ENCODE measurements at regions not wholly inside any gene's neighbourhood (a gene's known extent, or its start where the extent isn't known, plus 50 kb on each side); places are given as distances from the start of the nearest gene placed in this dataset.

DNA sequence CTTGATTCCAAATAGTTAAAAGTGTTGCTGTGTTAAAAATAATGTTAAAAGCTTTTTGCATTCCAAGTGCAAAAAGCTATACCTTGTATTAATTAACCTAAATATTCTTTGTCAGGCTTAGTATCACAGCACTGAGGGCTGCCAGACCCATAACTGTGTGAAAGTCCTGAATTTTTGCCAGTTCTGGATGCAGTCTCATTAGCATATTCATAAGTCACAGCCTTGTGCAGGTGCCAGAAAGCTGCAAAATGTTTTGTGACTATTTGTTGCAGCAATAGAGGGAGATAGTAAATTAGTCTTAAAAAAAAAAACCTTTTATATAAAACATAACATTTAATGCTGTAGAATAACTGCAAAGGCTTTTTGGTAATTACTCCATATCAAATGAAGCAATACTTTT, 56.6 kb downstream of the SLITRK1 start:
- no peak overlapping the region for H2AFZ ChIP-seq (ENCODE audit: low read depth)
- no peaks in the 10 kb centered on the region for H3K79me2 ChIP-seq (ENCODE audit: insufficient read depth, low read depth)
- no peaks in the 10 kb centered on the region for H3K4me1 ChIP-seq (ENCODE audit: low read depth, poor library complexity, severe bottlenecking)
- no peak for TF ChIP-seq CTCF (conservative IDR thresholded peaks at IDR 0.05; ENCODE audit: low read depth, low read length)
- H3K27ac ChIP-seq: no peak overlapping the region
- no peaks in the 10 kb centered on the region for H3K27me3 ChIP-seq (ENCODE audit: insufficient read depth, low read depth)
- no peaks in the 10 kb centered on the region for H4K20me1 ChIP-seq (ENCODE audit: insufficient read depth)
- no peak overlapping the region for H3K4me3 ChIP-seq (IDR thresholded peaks at IDR 0.05; ENCODE audit: insufficient read depth, low read depth, low read length)
- no peak overlapping the region for H3K9ac ChIP-seq
- H3K4me2 ChIP-seq: no peak overlapping the region
- no peaks in the 10 kb centered on the region for H3K36me3 ChIP-seq (ENCODE audit: insufficient read depth)

DNA sequence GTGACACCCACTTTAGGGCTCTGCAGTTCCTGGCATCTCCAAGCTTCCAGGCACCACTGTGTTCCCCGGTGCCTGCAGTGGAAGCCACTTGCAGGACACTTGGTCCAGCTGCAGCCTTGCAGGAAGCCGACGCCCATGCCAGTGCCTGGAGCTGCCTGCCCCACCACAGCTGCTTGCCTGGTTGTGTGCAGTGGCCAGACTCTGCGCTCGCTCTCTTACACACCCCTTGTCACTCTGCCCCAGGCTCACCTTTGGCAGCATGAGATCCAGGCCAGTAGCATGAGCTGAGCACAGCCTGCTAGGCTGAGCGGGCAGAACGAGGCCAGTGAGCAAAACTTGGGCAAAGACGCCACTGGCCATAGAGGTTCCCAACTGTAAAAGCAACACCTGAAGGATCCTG, 57.7 kb downstream of the SLITRK1 start:
- Histone ChIP-seq H3K27ac (no peak overlapping the region), H3K4me1 (ENCODE audit: low read depth, poor library complexity, severe bottlenecking) (no peaks in the 10 kb centered on the region)

DNA sequence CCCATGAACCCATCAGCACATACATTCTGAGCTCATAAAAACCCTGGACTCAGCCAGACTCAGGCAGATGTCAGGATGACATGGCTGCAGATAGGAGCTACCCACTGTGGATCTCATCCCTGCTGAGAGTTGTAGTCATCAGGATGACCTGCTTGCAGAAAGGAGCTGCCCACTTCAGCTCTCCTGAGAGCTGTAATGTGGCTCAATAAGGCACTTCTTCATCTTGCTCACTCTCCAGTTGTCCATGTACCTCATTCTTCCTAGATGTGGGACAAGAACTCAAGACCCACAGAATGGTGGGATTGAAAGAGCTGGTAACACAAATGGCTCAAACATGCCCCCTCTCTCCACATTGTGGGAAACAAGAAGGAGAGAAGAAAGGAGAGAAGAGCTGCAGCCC, 58.2 kb downstream of the SLITRK1 start:
- TF ChIP-seq CTCF (conservative IDR thresholded peaks at IDR 0.05; ENCODE audit: low read depth, low read length): no peak
- no peak overlapping the region for H3K27ac ChIP-seq
- no peak overlapping the region for H2AFZ ChIP-seq (ENCODE audit: low read depth)
- H4K20me1 ChIP-seq (ENCODE audit: insufficient read depth): no peaks in the 10 kb centered on the region
- H3K36me3 ChIP-seq (ENCODE audit: insufficient read depth): no peaks in the 10 kb centered on the region
- no peak overlapping the region for H3K9ac ChIP-seq
- H3K4me2 ChIP-seq: no peak overlapping the region
- no peak overlapping the region for H3K4me3 ChIP-seq (IDR thresholded peaks at IDR 0.05; ENCODE audit: insufficient read depth, low read depth, low read length)
- H3K4me1 ChIP-seq (ENCODE audit: low read depth, poor library complexity, severe bottlenecking): no peaks in the 10 kb centered on the region
- H3K79me2 ChIP-seq (ENCODE audit: insufficient read depth, low read depth): no peaks in the 10 kb centered on the region
- H3K27me3 ChIP-seq (ENCODE audit: insufficient read depth, low read depth): no peaks in the 10 kb centered on the region

More for the DNA sequence above, 57.7 kb downstream of the SLITRK1 start:
- Histone ChIP-seq H3K4me3 (IDR thresholded peaks at IDR 0.05; ENCODE audit: insufficient read depth, low read depth, low read length) (no peak overlapping the region), H3K36me3 (ENCODE audit: insufficient read depth) (no peaks in the 10 kb centered on the region), H3K4me2 (no peak overlapping the region), H3K9ac (no peak overlapping the region), H3K27me3 (ENCODE audit: insufficient read depth, low read depth) (no peaks in the 10 kb centered on the region), H3K79me2 (ENCODE audit: insufficient read depth, low read depth) (no peaks in the 10 kb centered on the region), H2AFZ (ENCODE audit: low read depth) (no peak overlapping the region), H4K20me1 (ENCODE audit: insufficient read depth) (no peaks in the 10 kb centered on the region)
- no peak for TF ChIP-seq CTCF (conservative IDR thresholded peaks at IDR 0.05; ENCODE audit: low read depth, low read length)

GRCh38 chr13:83819611-83820010, 62.7 kb downstream of the SLITRK1 start:
- Histone ChIP-seq H3K4me1 (ENCODE audit: low read depth, poor library complexity, severe bottlenecking) (no peaks in the 10 kb centered on the region), H2AFZ (ENCODE audit: low read depth) (no peak overlapping the region), H3K4me3 (IDR thresholded peaks at IDR 0.05; ENCODE audit: insufficient read depth, low read depth, low read length) (no peak overlapping the region), H3K27me3 (ENCODE audit: insufficient read depth, low read depth) (no peaks in the 10 kb centered on the region), H3K4me2 (no peak overlapping the region), H3K36me3 (ENCODE audit: insufficient read depth) (no peaks in the 10 kb centered on the region), H3K79me2 (ENCODE audit: insufficient read depth, low read depth) (no peaks in the 10 kb centered on the region), H3K9ac (no peak overlapping the region), H3K27ac (no peak overlapping the region), H4K20me1 (ENCODE audit: insufficient read depth) (no peaks in the 10 kb centered on the region)
- no peak for TF ChIP-seq CTCF (conservative IDR thresholded peaks at IDR 0.05; ENCODE audit: low read depth, low read length)

- Histone ChIP-seq H3K4me2 (no peak overlapping the region), H3K79me2 (ENCODE audit: insufficient read depth, low read depth) (no peaks in the 10 kb centered on the region), H3K9ac (no peak overlapping the region), H2AFZ (ENCODE audit: low read depth) (no peak overlapping the region), H3K36me3 (ENCODE audit: insufficient read depth) (no peaks in the 10 kb centered on the region), H4K20me1 (ENCODE audit: insufficient read depth) (no peaks in the 10 kb centered on the region), H3K27ac (no peak overlapping the region), H3K4me3 (IDR thresholded peaks at IDR 0.05; ENCODE audit: insufficient read depth, low read depth, low read length) (no peak overlapping the region), H3K27me3 (ENCODE audit: insufficient read depth, low read depth) (no peaks in the 10 kb centered on the region), H3K4me1 (ENCODE audit: low read depth, poor library complexity, severe bottlenecking) (no peaks in the 10 kb centered on the region)
- no peak for TF ChIP-seq CTCF (conservative IDR thresholded peaks at IDR 0.05; ENCODE audit: low read depth, low read length)
Observed at GRCh38 chr13:83819156-83819555, 63.1 kb downstream of the SLITRK1 start.

Data from KMS-11 (cell line).